ENCODE measurements at regions not wholly inside any gene's neighbourhood (a gene's known extent, or its start where the extent isn't known, plus 50 kb on each side); places are given as distances from the start of the nearest gene placed in this dataset.

DNA sequence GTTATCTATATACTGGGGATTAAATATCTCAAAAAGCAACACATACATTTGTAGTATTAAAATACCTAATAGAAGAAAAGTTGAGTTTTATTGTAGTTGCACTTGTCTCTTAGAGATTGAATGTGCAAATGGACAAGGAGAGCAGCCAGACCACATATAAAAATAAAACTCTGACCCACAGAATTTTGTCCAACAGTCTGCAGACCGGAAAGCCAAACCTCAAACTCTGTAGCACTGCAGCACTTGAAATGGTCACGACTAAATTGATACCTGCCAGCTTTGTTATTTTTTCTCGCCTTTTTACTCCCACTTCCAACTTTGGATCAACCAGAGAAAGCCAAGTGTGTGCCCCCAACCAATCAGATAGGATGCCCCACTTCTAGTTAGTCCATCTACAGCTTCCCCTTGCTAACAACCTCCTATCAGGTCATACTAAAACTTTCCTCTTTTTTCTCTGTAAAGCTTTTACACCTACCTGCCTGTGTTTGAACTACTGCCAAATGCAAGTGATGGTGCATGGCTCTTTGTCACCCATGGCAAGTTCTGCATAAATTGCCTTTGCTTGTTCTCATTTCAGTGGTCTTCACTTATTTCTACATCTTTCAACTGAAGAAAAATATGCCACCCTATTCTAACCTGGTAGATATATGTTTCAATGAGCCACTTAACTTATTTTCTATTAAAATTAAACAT, 1250.7 kb upstream of the SPRY2 start:
- no peaks in the 10 kb centered on the region for H3K9me3 ChIP-seq
- Mint-ChIP-seq H3K27ac (no peak overlapping the region), H3K4me1 (no peaks in the 10 kb centered on the region), H3K27me3 (no peaks in the 10 kb centered on the region), H3K4me3 (no peak overlapping the region), H3K9me3 (peaks cover 0 to 10% (median 8%) of the 10 kb centered on the region in 3 donors), H3K36me3 (no peaks in the 10 kb centered on the region)
- H3K27me3 ChIP-seq (replicated peaks in 1 of 2; ENCODE audit: control insufficient read depth in 2 of 2, extremely low read depth in 1 of 2, insufficient read depth in 2 of 2, low read length in 1 of 2): no peaks in the 10 kb centered on the region
- no peaks in the 10 kb centered on the region for H3K4me1 ChIP-seq (ENCODE audit: control insufficient read depth in 1 of 2, extremely low read depth in 1 of 2, insufficient read depth in 2 of 2, low read length in 2 of 2)
- H3K4me3 ChIP-seq (ENCODE audit: control insufficient read depth in 1 of 2, extremely low read depth in 1 of 2, low read length in 1 of 2): no peak overlapping the region
- ChIA-PET CTCF (no interaction called here), POLR2A (no interaction called here)
- 59% methylated on average over 3 of the region's 3 CpGs for WGBS (ENCODE audit: insufficient coverage)
- no peak for DNase-seq
- ATAC-seq (replicated peaks in 1 of 4): no peak
- H3K36me3 ChIP-seq (ENCODE audit: control insufficient read depth in 2 of 2, extremely low read depth in 1 of 2, insufficient read depth in 1 of 2, low read length in 1 of 2): no peaks in the 10 kb centered on the region
- no peak overlapping the region for H3K27ac ChIP-seq (ENCODE audit: low read length)

DNA sequence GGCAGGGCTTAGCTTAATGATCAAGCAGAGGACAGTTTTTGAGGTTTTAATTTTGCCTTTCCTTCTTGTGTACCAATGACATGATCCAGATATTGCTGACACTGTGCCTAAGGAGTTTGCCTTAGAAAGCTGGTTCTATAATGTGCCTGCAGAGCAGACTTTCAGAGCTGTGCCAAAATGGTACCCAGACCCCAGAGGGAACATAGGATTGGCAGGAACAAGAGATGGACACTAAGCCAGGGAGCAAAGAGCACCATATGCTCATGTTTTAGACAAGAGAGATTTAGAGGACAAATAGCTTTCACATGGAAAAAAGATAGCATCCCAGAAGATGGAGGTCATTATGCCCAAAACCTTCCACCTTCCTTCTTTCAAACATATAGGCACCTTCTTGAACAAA, 1241.5 kb upstream of the SPRY2 start:
- peaks cover 4 to 13% (median 12%) of the 10 kb centered on the region in 3 donors for H3K9me3 Mint-ChIP-seq
- Histone ChIP-seq H3K36me3 (ENCODE audit: control insufficient read depth in 2 of 2, extremely low read depth in 1 of 2, insufficient read depth in 1 of 2, low read length in 1 of 2) (no peaks in the 10 kb centered on the region), H3K4me3 (ENCODE audit: control insufficient read depth in 1 of 2, extremely low read depth in 1 of 2, low read length in 1 of 2) (no peak overlapping the region), H3K27me3 (replicated peaks in 1 of 2; ENCODE audit: control insufficient read depth in 2 of 2, extremely low read depth in 1 of 2, insufficient read depth in 2 of 2, low read length in 1 of 2) (no peaks in the 10 kb centered on the region), H3K4me1 (ENCODE audit: control insufficient read depth in 1 of 2, extremely low read depth in 1 of 2, insufficient read depth in 2 of 2, low read length in 2 of 2) (no peaks in the 10 kb centered on the region), H3K27ac (ENCODE audit: low read length) (no peak overlapping the region), H3K9me3 (no peaks in the 10 kb centered on the region)
- DNase-seq: no peak
- H3K27ac Mint-ChIP-seq: no peak overlapping the region
- CTCF ChIA-PET: no interaction called here
- no peak for ATAC-seq (replicated peaks in 1 of 4)
- H3K36me3 Mint-ChIP-seq: no peaks in the 10 kb centered on the region
- no peaks in the 10 kb centered on the region for H3K4me1 Mint-ChIP-seq
- no peaks in the 10 kb centered on the region for H3K27me3 Mint-ChIP-seq
- no peak overlapping the region for H3K4me3 Mint-ChIP-seq
- POLR2A ChIA-PET: no interaction called here

DNA sequence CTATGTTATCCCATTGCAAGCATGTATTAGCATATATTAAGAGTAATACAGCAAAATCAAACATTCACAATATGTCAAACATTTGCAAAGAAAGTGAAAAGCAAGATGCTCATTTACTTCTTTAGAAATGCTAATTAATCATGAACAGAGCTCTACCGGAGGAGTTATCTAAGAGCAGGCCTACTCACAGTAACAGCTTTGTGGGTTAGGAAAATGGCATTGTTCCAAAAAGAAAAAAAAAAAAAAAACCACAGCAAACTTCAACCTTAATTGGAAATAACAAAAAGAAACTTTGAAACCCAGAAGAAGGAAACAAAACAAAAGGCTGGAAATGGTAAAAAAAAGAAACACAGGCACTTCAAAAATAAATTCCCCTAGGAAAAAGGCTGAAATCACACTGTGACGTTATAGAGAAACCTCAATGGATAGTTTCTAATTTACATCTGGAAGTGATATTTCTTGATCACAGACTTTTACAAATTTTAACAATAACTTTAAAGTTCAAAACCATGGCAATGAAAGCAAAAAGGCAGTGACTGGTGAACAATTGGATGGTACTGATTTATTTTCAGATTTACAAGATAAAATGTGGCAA, 1236.8 kb upstream of the SPRY2 start:
- Mint-ChIP-seq H3K27ac (no peak overlapping the region), H3K36me3 (no peaks in the 10 kb centered on the region), H3K4me3 (no peak overlapping the region), H3K27me3 (no peaks in the 10 kb centered on the region), H3K4me1 (no peaks in the 10 kb centered on the region), H3K9me3 (peaks cover 5 to 17% (median 7%) of the 10 kb centered on the region in 3 donors)
- H3K27ac ChIP-seq (ENCODE audit: low read length): no peak overlapping the region
- DNase-seq: no peak
- ChIA-PET CTCF (no interaction called here), POLR2A (interaction anchor here (0.6 kb wide), 2 partner anchors 11 to 886 kb away, joined by 3 to 4 read pairs; no protein-coding TSS in a partner anchor)
- H3K27me3 ChIP-seq (replicated peaks in 1 of 2; ENCODE audit: control insufficient read depth in 2 of 2, extremely low read depth in 1 of 2, insufficient read depth in 2 of 2, low read length in 1 of 2): no peaks in the 10 kb centered on the region
- WGBS (ENCODE audit: insufficient coverage): no CpG with 5 or more reads among the region's 2 CpGs
- H3K4me1 ChIP-seq (ENCODE audit: control insufficient read depth in 1 of 2, extremely low read depth in 1 of 2, insufficient read depth in 2 of 2, low read length in 2 of 2): no peaks in the 10 kb centered on the region
- no peaks in the 10 kb centered on the region for H3K36me3 ChIP-seq (ENCODE audit: control insufficient read depth in 2 of 2, extremely low read depth in 1 of 2, insufficient read depth in 1 of 2, low read length in 1 of 2)
- no peak overlapping the region for H3K4me3 ChIP-seq (ENCODE audit: control insufficient read depth in 1 of 2, extremely low read depth in 1 of 2, low read length in 1 of 2)
- ATAC-seq (replicated peaks in 1 of 4): no peak
- H3K9me3 ChIP-seq: no peaks in the 10 kb centered on the region

DNA sequence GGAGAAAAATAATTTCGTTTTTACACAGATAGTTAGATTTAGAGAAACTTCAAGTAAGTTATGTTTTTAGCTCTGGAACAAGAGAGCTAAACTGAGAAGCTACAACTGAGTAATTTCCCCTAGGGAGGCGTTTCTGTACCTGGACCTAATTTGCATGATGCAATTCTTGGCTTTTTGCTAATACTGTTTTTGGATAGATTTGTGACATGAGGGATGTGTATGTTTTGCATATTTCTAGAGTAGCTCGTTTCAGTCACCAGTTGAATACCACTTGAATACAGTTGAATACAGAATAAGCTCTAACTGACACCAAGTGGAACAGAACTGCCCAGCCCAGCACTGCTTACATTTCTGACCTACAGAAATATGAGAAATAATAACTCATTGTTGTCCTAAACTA, 1227.9 kb upstream of the SPRY2 start:
- H3K27ac Mint-ChIP-seq: no peak overlapping the region
- H3K27ac ChIP-seq (ENCODE audit: low read length): no peak overlapping the region
- POLR2A ChIA-PET: no interaction called here

DNA sequence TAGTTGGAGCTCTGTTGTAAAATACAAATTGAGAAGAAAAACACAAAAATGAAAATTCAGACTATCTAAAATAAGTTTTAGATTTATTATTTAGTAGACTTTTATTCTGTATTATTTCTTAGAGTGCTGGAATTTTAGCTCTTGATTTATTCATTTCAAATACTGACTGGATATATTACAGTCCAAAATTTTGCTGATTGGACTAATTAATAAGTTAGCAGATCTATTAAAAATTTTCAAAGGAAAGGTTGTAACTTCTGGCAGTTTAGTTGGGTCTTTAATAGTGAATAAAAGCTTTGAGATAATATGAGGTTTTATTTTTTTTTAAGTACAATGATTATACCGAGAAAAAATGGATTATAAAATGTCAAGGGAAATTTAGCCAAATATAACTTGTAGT, 1224.9 kb upstream of the SPRY2 start:
- CTCF ChIA-PET: no interaction called here
- Histone ChIP-seq H3K36me3 (ENCODE audit: control insufficient read depth in 2 of 2, extremely low read depth in 1 of 2, insufficient read depth in 1 of 2, low read length in 1 of 2) (no peaks in the 10 kb centered on the region), H3K4me3 (ENCODE audit: control insufficient read depth in 1 of 2, extremely low read depth in 1 of 2, low read length in 1 of 2) (no peak overlapping the region), H3K27ac (ENCODE audit: low read length) (no peak overlapping the region), H3K4me1 (ENCODE audit: control insufficient read depth in 1 of 2, extremely low read depth in 1 of 2, insufficient read depth in 2 of 2, low read length in 2 of 2) (no peaks in the 10 kb centered on the region), H3K9me3 (no peaks in the 10 kb centered on the region), H3K27me3 (replicated peaks in 1 of 2; ENCODE audit: control insufficient read depth in 2 of 2, extremely low read depth in 1 of 2, insufficient read depth in 2 of 2, low read length in 1 of 2) (no peaks in the 10 kb centered on the region)
- H3K27ac Mint-ChIP-seq: no peak overlapping the region
- ATAC-seq (replicated peaks in 1 of 4) (no peak), DNase-seq (no peak)
- no peaks in the 10 kb centered on the region for H3K36me3 Mint-ChIP-seq
- no peaks in the 10 kb centered on the region for H3K27me3 Mint-ChIP-seq
- H3K4me3 Mint-ChIP-seq: no peak overlapping the region
- H3K4me1 Mint-ChIP-seq: no peaks in the 10 kb centered on the region
- POLR2A ChIA-PET: no interaction called here
- peaks cover 0 to 9% (median 0%) of the 10 kb centered on the region in 3 donors for H3K9me3 Mint-ChIP-seq
- 71% methylated on average over 1 of the region's 1 CpG for WGBS (ENCODE audit: insufficient coverage)

More for the DNA sequence above, 1227.9 kb upstream of the SPRY2 start:
- no peaks in the 10 kb centered on the region for H3K4me1 Mint-ChIP-seq
- H3K27me3 Mint-ChIP-seq: no peaks in the 10 kb centered on the region
- ATAC-seq (replicated peaks in 1 of 4) (no peak), DNase-seq (no peak)
- no CpG with 5 or more reads among the region's 3 CpGs for WGBS (ENCODE audit: insufficient coverage)
- no peak overlapping the region for H3K4me3 ChIP-seq (ENCODE audit: control insufficient read depth in 1 of 2, extremely low read depth in 1 of 2, low read length in 1 of 2)
- CTCF ChIA-PET: no interaction called here
- H3K36me3 ChIP-seq (ENCODE audit: control insufficient read depth in 2 of 2, extremely low read depth in 1 of 2, insufficient read depth in 1 of 2, low read length in 1 of 2): no peaks in the 10 kb centered on the region
- no peak overlapping the region for H3K4me3 Mint-ChIP-seq
- H3K27me3 ChIP-seq (replicated peaks in 1 of 2; ENCODE audit: control insufficient read depth in 2 of 2, extremely low read depth in 1 of 2, insufficient read depth in 2 of 2, low read length in 1 of 2): no peaks in the 10 kb centered on the region
- peaks cover 0 to 11% (median 0%) of the 10 kb centered on the region in 3 donors for H3K9me3 Mint-ChIP-seq
- H3K9me3 ChIP-seq: no peaks in the 10 kb centered on the region
- no peaks in the 10 kb centered on the region for H3K36me3 Mint-ChIP-seq
- no peaks in the 10 kb centered on the region for H3K4me1 ChIP-seq (ENCODE audit: control insufficient read depth in 1 of 2, extremely low read depth in 1 of 2, insufficient read depth in 2 of 2, low read length in 2 of 2)

DNA sequence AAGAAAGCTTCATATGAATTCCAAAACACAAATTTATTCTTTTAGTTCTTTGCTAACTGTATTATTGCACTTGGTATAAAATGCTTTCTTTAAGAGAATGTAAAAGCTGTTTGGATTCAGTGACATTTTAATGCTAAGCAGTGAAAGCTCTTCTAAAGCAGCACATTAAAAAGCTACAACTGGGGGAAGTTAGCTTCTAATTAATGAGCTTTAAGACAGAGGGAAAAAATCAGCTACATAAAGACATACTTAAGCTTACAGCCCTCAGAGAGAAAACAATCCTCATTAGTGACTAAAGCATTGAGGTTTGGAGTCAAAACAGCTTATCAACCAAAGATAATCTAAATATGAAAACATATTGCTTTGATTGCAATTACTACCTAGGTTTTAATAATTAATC, 1222.2 kb upstream of the SPRY2 start:
- Histone ChIP-seq H3K4me1 (ENCODE audit: control insufficient read depth in 1 of 2, extremely low read depth in 1 of 2, insufficient read depth in 2 of 2, low read length in 2 of 2) (no peaks in the 10 kb centered on the region), H3K27me3 (replicated peaks in 1 of 2; ENCODE audit: control insufficient read depth in 2 of 2, extremely low read depth in 1 of 2, insufficient read depth in 2 of 2, low read length in 1 of 2) (no peaks in the 10 kb centered on the region), H3K36me3 (ENCODE audit: control insufficient read depth in 2 of 2, extremely low read depth in 1 of 2, insufficient read depth in 1 of 2, low read length in 1 of 2) (no peaks in the 10 kb centered on the region), H3K9me3 (no peaks in the 10 kb centered on the region), H3K4me3 (ENCODE audit: control insufficient read depth in 1 of 2, extremely low read depth in 1 of 2, low read length in 1 of 2) (no peak overlapping the region), H3K27ac (ENCODE audit: low read length) (no peak overlapping the region)
- Mint-ChIP-seq H3K9me3 (peaks cover 0 to 7% (median 0%) of the 10 kb centered on the region in 3 donors), H3K27me3 (no peaks in the 10 kb centered on the region), H3K36me3 (no peaks in the 10 kb centered on the region), H3K4me3 (no peak overlapping the region), H3K4me1 (no peaks in the 10 kb centered on the region), H3K27ac (no peak overlapping the region)
- DNase-seq: no peak
- ATAC-seq (replicated peaks in 1 of 4): no peak
- ChIA-PET POLR2A (no interaction called here), CTCF (no interaction called here)

DNA sequence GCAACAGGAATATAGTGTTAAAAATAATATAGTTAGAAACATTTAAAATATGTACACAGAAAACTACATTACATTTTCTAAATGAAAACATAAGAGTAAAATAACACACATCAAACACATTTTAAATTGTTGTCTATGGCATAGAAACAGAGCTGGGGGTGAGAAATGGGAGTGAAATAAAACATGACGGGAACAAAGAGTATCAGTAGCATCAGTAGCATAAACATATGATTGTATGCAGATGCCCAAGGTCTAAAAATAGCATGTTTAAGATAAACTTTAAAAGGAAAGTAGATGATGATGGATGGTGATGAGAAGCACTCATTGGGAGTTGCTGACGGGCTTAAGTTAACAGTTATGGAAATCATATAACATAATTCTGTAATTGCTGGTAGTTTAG, 1221.7 kb upstream of the SPRY2 start:
- Mint-ChIP-seq H3K4me3 (no peak overlapping the region), H3K36me3 (no peaks in the 10 kb centered on the region), H3K4me1 (no peaks in the 10 kb centered on the region), H3K9me3 (peaks cover 0 to 5% (median 0%) of the 10 kb centered on the region in 3 donors), H3K27ac (no peak overlapping the region), H3K27me3 (no peaks in the 10 kb centered on the region)
- H3K4me3 ChIP-seq (ENCODE audit: control insufficient read depth in 1 of 2, extremely low read depth in 1 of 2, low read length in 1 of 2): no peak overlapping the region
- H3K27ac ChIP-seq (ENCODE audit: low read length): no peak overlapping the region
- no peaks in the 10 kb centered on the region for H3K4me1 ChIP-seq (ENCODE audit: control insufficient read depth in 1 of 2, extremely low read depth in 1 of 2, insufficient read depth in 2 of 2, low read length in 2 of 2)
- ChIA-PET CTCF (no interaction called here), POLR2A (no interaction called here)
- no peaks in the 10 kb centered on the region for H3K9me3 ChIP-seq
- no peaks in the 10 kb centered on the region for H3K27me3 ChIP-seq (replicated peaks in 1 of 2; ENCODE audit: control insufficient read depth in 2 of 2, extremely low read depth in 1 of 2, insufficient read depth in 2 of 2, low read length in 1 of 2)
- DNase-seq: no peak
- ATAC-seq (replicated peaks in 1 of 4): no peak
- H3K36me3 ChIP-seq (ENCODE audit: control insufficient read depth in 2 of 2, extremely low read depth in 1 of 2, insufficient read depth in 1 of 2, low read length in 1 of 2): no peaks in the 10 kb centered on the region
- WGBS (ENCODE audit: insufficient coverage): 86% methylated on average over 1 of the region's 2 CpGs
